CD4-positive, alpha-beta T cell treated with Interleukin-17A for 1 hour (primary cell): ENCODE measurements at regions not wholly inside any gene's neighbourhood (a gene's known extent, or its start where the extent isn't known, plus 50 kb on each side); places are given as distances from the start of the nearest gene placed in this dataset.

Experiments used
- DNase-seq: peaks from one replicate; pipeline ENCODE4 v3.0.0-alpha.2; 2020

DNA sequence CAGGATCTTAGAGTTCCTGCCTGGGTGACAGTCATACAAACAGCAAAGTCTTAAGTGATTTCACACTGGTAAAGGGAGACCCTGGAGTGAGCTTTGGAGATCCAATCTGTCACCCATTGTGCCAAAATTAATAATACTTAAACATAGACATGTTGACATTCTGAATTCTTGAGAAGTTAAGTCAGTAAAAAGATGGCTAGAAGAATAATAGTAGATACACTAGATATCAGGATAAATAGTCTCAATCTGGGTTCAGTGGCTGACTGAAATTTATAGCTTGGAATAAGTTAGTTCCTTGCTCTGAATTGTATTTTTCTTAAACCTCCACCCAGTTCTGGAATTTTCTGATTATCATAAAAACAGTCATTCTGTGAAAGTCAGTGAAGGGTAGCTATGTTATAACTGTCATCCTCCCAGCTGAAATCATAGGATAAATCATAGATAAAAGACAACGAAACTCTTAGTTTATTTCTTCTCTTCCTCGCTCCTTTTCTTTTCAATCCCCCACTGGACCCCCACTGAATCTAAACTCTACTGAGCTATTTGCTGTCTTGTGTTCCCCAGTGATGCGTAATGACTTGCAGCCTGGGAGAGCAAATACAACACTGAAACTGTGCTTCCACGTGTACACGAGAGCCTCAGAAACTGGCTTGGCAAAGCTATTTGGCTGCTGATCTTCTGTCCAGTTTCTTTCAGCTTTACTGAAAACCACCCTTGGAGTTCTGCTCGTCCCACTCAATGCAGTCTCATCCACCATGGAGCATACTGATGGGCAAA, 175.4 kb upstream of the TP63 start:
- DNase-seq = no peak

- no peak for DNase-seq
Measured at GRCh38 chr3:189457201-189457607, 174.0 kb upstream of the TP63 start.

DNA sequence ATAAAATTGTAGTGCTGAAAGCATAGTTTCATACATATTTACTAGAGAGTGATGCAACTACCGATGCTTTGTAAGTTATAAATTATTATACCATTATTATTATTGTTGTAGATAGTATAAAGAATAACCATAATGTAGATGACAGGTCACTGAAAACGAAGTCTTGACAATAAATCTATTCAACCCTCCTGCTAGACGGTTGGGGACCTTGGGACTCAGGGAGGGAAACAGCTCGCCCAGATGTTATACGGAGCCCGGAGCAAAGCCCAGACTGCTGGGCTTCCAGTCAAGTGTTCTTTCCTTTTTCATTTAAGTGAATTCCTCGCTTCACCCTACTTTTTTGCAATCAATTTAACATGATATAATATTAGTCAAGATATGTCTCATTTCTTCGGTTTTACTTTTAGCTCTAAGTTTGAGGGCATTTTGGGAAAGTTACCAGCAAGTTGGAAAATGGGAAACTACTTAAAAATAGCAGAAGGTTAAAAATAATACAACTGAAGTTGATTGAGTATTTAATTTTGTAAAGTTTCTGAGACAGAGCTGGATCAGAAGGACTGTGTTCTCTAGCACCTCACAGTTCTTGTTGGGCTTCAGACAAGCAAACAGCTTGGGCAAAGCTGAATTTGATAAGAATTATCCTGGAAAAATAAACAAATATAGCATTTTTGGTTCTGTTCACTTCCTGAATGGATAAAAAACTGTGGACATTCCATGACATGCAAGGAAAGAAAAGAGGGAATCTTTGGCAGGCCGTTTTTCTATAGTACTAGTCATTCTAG, 173.4 kb upstream of the TP63 start:
- no peak for DNase-seq

DNA sequence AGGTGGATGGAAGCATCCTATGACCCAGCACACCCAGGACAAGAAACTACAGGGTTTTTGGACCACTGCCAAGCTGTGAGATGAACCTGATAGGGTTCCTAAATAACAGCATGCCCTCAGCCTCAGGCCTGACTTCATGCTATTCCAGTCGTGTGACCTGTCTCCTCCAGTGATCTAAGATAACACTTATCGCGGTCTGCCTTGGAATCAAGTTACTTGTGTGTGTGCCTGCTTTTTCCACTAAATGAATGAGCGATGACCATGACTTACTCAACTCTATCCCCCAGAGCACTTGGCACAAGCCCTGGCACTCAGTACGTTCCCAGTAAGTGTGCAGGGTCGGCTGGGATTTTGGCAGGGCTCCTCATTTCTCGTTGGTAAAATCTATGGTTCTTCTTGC, 172.7 kb upstream of the TP63 start:
- DNase-seq = no peak

DNA sequence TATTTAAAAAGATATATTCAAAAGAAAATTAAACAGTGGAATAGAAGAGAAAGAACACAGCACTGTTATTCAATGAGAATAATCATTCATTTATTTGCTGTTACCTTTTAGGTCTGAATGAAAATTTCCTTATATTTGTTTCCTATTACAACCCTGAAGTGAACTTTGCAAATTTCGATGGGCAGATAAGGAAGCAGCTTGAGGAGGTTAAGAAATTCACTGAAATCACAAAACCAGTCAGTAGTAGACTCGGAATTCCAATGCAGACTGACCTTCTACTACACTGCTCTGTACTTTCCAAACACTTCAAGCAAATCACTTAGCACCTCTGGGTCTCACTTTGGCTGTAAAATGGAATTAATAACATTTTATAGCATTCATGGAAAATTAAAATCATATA, 172.0 kb upstream of the TP63 start:
- DNase-seq = no peak

GRCh38 chr3:189460511-189460910, 170.7 kb upstream of the TP63 start:
- DNase-seq = no peak

DNA sequence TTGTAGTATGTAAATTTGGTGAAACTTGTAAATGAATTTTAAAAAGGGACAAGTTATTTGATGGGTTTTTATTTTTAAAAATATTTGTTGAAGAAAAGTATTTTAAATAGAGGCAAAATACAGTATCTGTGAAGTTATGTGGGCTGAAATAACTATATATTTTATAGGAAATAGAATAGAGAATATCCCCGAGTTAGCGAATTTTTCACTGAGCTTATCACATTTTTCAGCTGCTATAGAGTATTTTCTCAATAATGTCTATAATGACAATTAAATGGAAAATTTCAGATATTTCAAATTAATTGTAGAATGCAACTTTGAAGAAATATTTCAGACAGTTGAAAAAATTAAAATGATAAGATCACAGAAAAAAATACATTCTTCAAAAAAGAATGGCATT, 166.4 kb upstream of the TP63 start:
- no peak for DNase-seq

- DNase-seq = no peak
Measured at GRCh38 chr3:189466004-189466403, 165.2 kb upstream of the TP63 start.

- no peak for DNase-seq
Measured at GRCh38 chr3:189467451-189467850, 163.7 kb upstream of the TP63 start.

- DNase-seq = no peak
Measured at GRCh38 chr3:189474944-189475343, 156.2 kb upstream of the TP63 start.

GRCh38 chr3:189477614-189478013, 153.6 kb upstream of the TP63 start:
- no peak for DNase-seq

DNA sequence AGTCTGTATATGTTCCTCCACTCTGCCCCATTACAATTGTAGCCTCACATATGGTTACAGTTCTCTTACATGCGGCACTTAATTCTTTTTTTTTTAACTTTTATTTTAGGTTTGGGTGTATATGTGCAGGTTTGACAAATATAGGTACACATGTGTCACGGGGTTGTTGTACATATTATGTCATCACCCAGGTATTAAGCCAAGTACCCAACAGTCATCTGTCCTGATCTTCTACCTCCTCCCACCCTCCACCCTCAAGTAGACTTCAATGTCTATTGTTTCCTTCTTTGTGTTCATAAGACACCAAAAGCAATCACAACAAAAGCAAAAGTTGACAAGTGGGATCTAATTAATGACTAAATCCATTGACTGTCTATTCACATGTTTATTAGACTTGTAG, 144.6 kb upstream of the TP63 start:
- no peak for DNase-seq

DNA sequence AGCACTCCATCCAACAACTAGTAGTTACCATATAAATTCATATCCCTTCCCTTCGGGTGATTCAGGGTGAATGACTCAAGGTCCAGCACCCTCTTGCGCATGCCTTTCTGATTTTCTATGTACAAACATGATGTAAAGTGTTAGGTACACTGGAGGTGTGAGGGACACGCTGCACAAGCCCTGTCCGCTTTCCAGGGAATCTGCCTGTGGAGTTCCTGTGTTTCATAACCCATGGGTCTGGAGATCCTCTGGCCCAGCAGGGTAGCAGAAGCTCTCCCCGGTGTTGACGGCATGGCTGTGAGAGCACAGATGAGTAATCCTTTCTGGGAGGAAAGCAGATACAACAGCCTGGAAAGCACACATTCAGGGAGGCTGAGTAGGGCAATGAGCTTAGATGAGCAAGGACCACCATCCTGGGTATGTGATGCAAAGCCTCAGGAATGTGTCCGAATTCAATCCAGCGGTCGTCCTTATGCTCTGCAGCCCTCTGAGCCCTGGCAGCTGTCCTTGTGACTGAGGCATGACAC, 142.9 kb upstream of the TP63 start:
- no peak for DNase-seq

- DNase-seq = no peak
Measured at GRCh38 chr3:189490337-189490736, 140.9 kb upstream of the TP63 start.

DNA sequence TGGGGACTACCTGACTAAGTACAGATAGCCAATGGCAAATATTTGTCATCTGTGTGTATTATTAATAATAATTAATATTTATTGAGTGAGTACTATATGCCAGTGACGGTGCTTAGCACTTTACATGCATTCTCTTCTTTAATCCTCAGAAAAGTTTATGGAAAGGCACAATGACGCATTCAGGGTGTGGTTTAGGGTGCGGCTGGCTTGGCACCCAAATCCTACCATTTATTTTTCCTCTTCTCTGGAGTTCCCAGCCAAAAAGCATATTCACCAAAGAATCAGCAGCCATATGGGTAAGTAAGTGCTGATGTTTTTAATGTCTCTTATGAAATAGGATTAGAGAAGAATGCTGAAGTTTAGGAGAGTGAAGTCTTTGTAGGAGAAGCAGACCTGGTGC, 140.4 kb upstream of the TP63 start:
- DNase-seq = no peak

- no peak for DNase-seq
Measured at GRCh38 chr3:189491831-189492230, 139.4 kb upstream of the TP63 start.

DNA sequence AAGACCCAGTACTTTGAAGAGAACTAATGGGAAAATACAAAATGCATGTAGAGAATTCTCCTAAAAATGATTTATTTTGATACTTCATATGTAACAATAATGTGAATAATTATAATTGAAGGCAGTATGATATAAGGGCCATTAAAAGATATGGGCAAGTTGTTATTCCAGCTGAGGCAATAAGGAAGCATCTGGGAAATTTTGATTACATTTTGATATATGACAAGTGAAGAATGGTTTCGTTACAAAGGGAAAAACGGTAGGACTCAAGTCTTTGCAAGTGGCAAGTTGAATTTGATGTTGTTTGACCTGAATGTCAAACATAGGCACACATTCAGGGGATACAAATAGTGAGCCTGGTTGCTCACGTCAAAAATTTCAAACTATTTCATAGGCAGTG, 137.9 kb upstream of the TP63 start:
- no peak for DNase-seq

DNA sequence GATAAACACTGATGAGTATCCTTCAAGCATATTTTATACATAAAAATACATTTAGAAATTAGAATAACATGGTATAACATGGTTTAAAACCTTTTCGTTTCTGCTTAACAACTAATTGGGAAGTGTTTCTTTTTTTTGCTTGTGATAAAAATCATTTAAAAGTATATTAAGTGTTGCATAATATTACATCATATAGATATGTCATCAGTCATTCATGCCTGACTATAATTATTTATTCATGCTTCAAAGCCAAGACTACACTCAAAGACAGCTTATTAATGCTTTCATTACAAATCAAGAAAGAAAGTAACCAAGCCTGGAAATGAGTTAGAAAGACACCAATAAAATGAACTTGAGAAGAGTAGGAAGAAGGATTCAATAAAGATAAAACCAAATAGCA, 136.6 kb upstream of the TP63 start:
- DNase-seq = no peak

DNA sequence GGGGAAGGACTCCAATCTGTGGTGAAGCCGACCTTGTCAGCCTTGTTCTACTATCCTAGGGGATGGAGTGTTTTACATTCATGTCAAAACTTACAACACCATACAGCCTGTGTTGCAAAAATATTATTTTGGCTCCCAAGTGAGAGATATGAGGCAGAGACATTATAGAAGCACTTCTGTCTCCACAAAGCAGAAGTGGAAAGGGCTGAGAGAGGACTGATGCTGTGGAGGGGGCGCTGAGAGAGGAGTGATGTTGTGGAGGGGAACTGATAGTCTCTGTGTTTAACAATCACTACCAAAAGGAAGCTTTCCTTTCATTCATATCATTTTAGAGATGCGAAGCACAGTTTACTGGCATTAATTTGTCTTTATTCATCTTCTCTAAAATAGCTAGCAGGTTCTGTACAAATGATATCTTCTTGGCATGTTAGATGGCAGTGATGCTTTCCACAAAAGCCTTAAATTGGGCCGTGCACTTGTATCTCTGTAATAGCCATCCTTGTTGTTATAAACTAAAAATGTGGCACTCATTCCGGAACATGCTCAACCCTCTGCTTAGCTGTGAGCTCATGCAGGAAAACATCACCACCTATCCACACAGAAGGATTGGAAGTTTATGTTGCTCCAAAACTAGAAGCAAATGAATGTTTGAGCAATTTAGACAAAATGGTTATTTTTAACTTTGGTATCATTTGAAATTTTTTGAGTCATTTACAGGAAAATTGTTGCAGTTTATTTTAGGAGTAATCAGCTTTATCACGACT, 134.6 kb upstream of the TP63 start:
- no peak for DNase-seq

DNA sequence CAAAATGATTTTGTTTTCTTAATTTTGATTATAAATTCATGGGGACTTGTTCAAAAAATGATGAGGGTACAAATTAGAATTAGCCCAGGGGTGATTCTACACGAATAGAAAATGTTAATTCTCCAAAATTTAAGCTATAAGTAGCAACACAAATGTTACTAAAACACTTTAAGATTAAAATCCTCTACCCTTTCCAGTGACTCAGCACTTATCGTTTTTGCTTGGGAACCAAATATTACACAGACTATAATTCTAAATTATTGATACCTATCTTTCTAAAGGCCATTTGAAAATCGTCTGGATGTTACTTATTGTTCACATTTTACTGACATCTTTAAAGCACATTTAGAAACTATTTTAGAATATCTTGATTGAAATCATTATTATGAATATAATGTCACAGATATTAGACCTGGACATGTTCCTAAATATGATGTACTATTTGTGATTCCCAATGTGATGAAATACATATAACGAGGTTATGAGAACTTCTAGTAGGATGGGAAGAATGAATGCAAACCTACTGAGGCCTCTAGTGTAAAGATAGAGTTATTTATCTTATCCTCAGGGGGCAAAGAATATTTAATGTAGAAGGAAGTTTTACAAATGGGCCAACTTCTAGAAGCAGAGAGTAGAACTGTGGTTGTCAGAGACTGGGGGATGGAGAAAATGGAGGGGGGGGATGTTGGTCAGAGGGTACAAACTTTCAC, 132.0 kb upstream of the TP63 start:
- DNase-seq = no peak

DNA sequence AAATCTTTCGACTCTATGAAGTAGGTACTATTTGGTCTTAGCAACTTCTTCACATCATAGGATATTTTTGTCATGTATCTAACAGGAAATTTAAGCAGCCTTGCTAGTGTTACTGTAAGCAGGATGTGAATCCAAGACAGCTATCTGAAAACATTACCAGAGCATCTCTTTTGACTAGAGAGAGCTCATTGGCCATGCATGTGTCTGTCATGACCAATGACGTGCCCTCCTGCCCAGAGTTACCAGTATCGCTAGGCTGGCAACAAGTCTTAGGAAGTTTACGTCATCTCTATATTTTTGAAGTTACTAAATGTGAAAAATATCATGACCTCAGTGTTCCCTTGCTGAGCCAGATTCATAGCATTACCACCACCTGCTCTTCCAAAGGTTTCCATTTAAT, 130.9 kb upstream of the TP63 start:
- no peak for DNase-seq

DNA sequence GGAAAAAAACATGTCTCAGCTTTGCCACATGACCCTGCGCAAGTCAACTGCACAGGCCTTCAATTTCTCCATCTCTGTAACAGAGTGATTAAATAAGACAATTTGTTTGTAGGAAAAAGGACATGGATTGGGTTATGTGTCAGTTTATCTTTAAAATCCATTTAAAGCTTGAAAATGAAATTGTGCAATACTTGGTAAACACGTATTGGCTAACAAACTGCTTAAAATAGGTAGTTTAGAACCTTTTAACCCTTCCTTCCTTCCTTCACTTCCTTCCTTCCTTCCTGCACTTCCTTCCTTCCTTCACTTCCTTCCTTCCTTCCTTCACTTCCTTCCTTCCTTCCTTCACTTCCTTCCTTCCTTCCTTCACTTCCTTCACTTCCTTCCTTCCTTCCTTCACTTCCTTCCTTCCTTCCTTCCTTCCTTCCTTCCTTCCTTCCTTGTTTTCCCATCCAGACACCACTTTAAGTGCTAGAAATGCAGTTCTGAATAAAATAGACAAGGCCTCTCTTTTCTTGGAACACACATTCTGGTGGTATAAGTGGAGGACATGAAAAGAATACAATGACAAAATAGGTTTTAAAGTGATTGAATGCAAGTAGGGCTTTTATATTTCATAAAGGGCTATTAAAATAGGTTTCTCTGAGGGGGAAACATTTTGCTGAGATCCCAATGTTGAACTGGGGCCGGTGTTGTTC, 130.2 kb upstream of the TP63 start:
- DNase-seq = no peak
